ENCODE measurements at regions not wholly inside any gene's neighbourhood (a gene's known extent, or its start where the extent isn't known, plus 50 kb on each side); places are given as distances from the start of the nearest gene placed in this dataset.

DNA sequence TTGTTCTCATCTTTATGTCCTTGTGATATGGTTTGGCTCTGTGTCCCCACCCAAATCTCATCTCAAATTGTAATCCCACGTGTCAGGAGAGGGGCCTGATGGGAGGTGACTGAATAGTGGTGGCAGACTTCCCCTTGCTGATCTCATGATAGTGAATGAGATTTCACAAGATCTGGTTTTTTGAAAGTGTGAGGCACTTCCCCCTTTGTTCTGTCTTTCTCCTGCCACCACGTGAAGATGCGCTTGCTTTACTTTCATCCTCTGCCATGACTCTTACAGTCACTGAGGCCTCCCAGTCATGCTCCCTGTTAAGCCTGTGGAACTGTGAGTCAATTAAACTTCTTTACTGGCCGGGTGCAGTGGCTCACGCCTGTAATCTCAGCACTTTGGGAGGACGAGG lies 161.0 kb downstream of the HERPUD2 start:
- DNase-seq = peak in 1 of 2 donors; percentile 18

DNA sequence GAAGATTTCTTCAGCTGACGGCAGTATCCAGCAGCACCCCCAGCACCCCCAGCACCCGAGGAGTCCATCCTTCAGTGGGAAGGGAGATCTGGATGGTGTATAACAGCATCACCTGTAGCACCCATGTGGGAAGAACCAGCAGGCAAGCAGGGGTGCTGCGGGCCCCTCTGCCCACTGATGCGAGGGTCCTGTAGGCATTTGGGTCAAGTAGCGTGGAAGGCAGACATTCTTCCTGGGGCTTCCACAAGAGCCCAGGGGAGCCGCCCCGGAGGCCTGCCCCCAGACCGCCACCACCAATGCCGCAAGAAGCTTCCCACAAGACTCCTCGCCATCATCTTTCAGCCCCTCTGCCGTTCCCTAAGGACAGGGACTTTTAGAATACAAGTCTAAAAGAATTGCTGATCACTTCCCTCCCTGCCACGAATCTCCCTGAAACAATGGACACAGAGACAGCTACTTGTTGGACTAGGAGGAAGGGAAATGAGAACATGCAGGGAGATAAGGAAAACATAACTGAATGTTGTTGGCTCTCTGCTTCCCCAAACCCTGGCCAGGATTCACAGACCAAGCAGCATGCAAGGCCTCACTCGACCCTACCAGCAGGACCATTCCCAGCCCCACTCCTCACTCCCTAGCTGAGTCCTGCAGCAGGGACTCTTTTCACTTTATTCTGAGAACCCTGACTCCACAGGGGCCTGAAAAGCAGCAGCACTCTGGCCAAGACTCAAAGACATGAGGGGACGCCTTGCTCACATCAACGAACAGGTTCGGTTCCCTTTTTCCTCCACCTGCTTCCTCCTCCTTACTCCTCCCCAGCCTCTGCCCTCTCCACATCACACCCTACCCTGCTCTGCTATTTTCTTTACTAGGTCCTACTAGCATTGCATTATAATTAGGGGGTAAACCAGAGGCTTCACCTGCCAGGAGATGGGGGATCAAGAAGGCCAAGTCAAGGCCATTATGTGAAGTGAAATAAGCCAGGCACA lies 164.5 kb downstream of the HERPUD2 start:
- no peak for DNase-seq

DNA sequence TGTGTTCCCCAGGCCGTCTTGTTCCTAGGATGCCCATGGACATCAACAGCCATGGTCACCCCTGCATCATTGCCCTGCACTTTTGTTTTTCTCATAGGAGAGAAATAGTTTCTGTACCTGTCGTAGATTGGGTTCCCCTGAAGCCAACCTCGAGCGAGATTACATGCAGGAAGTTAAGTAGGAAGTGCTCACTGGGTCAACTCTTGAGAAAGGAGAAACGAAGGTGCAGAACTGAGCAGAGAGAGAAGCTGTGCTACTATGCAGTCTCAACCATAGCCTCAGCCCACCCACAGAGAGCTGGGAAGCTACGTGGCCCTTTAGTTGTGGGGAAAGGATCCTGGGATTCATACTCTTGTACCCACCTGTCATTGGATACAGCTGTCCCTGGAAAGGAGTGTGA lies 165.2 kb downstream of the HERPUD2 start:
- no peak for DNase-seq

DNA sequence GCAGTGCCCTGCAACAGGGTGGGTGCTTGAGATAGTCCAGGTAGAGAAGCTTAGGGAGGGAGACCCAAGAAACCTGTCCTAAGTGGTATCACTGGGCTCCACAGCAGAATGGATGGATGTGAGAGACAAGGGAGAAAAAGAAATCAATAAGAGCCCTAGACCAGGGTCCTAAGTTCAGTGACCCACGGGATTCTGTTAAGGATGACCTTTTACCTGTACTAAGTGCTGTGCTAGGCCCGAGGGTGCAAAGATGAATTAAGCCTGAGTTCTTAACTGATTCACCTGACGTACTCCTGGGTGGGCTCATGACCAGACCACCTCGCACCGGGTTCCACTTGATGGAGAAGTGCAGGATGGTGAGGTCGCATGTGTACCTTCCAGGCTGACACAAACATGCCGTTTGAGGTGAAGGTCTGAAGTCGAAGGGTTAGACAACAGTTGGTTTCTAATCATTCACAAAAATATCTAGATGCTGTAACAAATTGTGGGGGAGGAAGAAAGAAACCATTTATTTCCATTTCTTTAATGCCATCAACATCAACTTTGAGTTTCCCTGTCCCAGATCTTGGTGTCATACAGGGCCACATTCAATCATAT lies 166.5 kb downstream of the HERPUD2 start:
- DNase-seq = no peak

DNA sequence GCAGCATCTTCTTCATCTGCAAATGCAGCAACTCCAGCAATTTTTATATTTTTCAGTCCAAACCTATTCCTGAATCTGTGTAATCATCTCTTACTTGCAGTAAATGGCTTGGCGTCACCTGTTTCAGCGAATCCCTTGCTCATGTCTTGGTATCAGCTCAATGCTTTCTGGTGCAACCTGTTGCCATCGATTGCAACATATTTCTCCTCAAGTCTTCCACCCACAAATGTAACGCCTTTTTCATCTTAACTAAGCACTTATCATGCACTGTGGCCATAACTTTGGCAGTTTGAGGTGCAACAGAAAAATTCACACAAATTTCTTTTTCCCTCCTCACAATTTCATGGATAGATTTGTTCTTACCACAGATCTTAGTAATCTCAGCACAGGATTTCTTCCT lies 168.3 kb downstream of the HERPUD2 start:
- DNase-seq = no peak

DNA sequence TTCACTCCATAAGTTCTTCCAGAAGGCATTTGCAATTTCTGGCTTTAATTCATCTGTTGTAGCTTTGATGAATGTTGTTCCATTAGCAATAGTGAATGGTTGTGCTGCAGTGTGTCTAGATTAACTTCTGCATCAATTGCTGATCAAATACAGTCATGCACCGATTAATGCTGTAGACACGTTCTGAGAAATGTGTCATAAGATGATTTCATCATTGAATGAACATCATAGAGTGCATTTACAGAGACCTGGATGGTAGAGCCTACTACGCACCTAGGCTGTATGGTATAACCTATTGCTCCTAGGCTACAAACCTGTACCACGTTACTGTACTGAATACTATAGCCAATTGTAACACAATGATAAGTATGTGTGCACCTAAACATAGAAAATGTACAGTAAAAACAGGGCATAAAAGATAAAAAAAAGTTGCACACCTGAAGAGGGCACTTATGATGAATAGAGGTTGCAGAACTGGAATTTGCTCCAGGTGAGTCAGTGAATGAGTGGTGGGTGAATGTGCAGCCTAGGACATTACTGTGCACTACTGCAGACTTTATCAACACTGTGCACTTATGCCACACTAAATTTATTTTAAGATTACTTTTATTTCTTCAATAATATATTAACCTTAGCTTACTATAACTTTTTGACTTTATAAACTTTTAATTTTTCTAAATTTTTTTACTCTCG lies 170.7 kb downstream of the HERPUD2 start:
- no peak for DNase-seq

DNA sequence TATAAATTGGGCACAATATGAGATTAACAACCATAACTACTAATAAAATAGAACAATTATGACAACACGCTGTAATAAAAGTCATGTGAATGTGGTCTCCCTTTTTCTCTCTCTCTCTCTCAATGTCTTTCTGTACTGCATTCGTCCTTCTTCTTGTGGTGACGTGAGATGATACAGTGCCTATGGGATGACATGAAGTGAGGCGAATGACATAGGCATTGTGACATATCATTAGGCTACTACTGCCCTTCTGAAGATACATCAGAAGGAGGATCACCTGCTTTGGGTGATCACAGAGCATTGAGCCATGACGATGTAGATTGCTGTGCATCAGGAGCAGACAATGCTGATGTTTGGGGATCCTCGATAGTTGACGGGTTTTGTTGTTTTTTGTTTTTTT lies 171.6 kb downstream of the HERPUD2 start:
- DNase-seq = no peak

DNA sequence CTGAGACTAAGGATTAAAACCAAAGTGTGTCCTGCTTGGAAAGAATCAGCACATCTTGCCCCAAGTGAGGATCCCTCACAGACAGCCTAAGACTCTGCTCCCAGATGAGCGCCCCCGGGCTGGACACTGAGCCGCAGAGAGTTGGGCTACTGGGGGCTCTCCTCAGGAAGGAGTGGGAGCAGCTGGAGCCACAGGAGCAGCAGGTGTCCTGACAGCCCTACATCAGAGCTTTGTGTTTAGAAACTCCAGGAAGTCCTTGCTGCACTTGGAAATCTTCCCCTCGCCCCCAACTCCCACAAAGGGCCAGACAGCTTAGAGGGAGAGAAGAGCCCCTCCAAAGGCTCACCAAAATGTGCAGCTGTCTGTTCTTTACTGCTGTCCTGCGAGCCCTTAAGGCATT lies 172.2 kb downstream of the HERPUD2 start:
- no peak for DNase-seq

DNA sequence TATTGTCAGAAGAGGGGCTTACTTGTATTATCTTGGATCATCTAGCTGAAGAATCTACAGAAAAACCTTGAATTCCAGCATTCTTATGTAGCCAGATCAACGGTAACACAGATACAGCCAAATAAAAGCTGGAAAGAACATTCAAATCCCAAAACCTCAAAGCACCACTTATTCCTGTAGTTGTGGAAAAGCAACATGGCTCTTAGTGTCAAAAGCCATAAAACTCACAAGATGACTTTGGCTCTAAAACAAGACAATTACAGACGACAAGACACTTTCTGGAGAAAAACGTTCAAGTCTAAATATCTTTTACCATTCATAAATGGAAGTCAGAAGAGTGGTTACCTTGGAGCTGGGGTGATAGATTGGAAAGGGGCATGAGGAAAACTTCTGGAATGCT lies 173.0 kb downstream of the HERPUD2 start:
- no peak for DNase-seq

DNA sequence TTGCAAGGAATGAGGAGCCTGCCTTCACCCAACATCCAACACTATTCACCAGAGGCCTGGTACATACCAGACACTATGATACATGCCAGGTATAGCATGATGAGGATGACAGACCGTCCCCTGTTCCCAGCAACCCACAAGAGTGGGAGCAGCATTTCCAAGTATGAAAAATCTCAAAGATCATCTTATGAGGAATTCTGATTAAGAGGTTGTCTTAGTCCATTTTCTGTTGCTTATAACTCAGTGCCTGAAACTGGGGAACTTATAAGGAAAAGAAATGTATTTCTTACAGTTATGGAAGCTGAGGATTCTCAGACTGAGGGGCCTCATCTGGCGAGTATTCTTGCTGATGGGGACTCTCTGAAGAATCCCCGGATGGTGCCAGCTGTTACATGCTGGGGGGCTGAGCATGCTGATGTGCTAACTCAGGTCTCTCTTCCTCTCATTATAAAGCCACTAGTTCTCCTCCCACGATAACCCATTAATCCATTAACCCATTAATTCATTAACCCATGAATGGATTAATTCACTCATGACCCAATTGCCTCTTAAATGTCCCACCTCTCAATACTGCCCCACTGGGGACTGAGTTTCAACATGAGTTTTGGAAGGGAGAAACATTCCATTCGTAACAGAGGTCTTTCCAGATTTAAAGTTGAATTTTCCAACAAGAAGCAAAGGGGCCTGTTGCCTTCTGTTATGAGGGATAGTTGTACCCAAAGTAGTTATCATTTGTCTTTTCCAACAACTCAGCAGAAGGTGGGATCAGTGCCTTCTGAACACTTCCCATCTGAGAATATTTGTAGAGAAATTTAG lies 173.9 kb downstream of the HERPUD2 start:
- DNase-seq = no peak

DNA sequence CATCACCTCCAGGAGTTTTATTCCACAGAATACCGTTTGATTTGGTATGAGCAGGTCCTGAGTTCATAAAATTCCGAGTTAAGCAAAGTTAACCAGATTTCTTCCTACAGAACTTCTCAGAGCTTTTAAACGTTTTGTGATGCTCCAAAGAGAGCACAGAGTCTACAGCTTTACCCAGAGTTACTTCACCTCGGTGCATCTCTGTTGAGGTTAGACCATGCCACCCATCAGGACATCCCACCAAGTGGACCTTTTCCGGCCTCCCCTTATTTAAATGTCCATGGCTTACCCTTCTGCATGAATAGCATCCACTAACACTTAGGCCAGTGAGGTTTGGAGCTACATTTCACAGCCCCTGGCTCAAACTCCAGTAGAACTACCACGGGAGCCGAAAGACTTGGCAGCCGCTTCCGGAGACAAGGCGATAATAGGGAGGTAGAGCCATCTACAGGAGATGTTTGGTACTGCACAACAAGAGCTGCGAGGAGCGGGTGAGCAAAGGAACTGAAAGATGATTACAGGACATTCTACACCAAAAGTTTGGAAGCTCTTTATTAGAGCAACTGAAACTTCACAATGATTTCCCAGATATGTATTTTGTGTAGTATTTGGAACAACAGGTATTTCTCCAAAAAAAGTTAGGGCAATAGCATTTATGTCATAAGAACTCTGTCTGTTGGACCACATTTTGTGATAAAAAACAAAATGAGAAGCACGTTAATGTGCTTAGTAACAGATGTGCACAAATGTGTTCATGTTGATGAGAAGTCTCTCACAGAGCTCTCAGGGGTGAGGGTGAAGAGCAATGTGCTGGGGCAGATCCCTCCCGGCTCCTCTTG lies 174.7 kb downstream of the HERPUD2 start:
- peak; percentile 34 to 83 for DNase-seq

DNA sequence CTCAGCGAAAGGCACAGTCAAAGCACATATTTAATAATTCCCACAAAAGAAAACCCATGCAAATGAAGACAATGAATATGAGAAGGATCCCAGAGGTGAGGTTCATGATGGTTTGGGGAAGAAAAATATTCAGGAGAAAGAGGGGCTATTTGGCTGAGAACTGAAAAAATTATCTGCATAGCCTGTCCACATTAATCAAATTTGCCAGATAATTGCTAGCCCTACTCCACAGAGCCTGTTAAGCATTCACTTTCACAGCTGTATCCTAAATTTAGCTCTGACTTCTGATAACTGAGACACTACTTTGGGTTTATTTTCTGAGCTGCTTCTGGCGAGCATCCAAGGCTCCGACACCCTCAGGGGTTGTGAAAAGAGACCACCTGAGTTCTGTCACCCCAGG lies 176.2 kb downstream of the HERPUD2 start:
- no peak for DNase-seq

DNA sequence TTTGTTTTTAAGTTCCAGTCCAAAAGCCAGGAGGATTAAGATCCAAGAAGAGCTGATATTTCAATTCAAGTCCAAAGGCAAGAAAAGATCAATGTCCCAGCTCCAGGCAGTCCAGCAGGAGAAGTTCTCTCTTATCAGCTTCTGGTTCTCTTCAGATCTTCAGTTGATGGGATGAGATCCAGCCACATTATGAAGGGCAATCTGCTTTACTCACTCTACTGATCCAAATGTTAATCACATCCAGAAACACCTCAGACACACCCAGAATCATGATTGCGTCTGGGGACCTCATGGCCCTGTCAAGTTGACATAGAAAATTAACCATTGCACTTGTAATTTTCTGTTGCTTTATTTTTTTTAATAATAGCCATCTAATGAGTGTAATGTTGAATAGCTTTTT lies 178.4 kb downstream of the HERPUD2 start:
- no peak for DNase-seq

DNA sequence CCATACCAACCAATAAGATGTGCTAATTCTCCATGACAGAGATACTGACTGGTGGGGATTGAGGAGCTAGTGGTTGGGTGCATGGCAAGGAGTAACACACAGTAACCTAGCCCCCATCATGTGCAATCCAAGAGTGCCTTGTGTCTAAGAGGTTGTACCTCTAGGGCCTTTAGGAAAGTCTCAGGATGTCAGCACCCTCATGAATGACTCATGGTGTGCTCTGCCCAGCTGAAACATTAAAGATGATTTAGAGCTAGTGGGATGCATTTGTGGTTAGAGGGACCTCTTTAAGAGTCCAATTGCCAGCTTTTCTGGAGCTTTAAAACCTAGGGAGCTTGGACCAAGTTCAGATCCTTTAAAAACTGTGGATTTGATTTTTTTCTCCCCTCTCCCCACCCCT lies 181.1 kb downstream of the HERPUD2 start:
- no peak for DNase-seq

DNA sequence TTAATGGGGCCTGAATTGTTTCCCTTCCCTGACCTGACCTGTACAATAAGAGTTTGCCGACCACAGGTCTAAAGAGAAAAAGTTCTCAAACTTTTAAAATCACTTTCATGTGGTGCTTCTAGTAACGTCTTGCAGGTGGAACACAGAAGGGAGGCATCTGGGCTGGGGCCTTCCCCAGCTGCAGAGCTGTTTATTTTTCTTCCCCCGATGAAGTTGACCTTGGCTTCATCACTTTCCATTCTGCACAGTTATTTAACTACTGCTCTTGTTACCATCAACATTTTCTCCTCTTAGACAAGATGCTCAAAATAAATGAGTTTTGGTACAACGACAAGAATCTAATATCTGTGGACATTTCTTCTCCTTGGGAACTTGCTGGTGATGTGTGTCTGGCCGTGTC lies 181.7 kb downstream of the HERPUD2 start:
- no peak for DNase-seq

DNA sequence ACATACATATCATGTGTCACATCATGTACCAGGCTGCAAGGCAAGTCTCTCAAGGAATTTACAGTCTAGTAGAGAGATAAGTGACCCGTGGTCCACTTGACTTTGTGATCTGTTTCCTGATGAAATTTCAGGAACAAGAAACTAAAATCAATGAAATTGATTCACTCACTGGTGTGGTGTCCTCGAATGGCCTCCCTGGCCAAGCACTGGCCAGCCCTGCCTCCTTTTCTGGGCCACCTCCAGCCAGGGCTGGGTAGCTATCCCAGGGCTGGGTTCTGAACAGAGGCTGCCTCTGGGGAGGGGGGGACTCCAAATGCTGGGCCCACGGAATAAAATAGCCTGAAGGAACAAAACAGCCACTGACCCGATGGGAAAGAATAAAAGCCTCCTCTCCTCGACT lies 182.2 kb downstream of the HERPUD2 start:
- DNase-seq = no peak

DNA sequence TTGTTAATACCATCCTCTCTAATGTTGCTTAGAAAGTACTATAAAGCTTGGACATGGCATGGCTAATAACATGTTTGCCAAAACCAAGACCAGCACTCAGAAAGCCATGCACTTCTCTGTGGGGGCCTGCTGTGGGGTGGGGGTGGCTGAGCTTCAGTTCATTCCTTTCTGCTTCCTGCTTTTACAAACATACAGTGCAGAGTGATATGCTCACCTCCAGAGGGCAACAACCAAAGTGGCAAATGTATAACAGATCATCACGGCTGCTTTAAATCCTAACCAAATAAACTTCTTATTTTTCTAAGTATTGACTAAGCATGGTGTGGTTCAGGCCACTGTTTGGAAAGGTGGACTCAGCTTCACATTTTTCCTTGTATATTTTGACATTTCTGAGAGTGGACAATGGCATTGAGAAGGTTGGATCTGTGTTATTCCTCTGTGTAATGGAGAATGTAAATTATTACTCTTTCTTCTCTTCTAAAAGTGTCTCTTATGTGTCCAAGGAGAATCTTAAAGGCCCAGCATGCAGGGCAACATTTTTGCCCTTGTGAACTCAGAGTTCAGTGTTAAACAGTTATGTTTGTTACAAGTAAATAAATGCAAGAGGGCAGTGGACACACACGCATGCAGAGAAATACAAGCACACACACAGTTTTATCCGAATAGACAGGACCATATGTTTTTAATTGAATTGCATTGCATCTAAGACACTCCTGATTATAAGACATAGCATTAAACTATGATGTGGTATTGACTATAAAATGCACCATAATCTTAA lies 186.1 kb downstream of the HERPUD2 start:
- DNase-seq = no peak

DNA sequence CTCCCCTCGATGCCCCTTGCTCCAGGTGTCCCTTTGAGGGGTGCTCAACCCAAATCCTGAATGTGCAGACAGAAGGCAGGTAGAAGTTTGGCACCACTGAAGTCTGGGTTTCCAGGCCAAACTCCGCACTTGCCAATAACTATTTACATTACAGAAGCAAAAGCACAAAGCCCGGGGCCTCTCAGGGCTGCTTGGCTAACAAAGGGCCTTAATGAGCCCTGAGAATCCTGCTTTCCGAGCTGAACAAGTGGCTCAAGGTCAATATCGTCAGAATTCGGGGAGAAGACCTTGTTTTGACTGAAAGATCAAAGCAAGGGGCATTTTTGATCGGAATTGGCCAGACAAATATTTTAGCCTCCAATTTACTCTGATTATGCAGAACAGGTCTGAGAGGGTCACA lies 189.9 kb downstream of the HERPUD2 start:
- DNase-seq = no peak

DNA sequence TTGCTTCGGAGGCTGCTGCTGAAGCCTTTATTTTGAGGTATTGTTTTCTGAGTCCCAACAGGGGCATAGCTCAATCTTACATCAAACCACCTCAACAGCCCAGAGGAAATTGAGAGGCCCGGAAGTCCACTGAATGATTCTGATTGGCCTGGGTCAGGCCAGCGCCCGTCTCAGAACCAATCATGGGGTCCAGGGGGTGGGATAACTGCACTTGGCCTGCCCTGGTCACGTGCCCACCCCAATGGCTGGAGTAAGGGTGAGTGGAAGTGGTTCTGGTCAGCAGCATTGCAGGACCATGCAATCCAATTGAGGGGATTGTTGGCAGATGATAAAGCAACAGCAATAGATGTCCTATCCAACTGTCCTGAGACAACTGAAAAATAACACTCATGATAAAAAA lies 190.6 kb downstream of the HERPUD2 start:
- no peak for DNase-seq

DNA sequence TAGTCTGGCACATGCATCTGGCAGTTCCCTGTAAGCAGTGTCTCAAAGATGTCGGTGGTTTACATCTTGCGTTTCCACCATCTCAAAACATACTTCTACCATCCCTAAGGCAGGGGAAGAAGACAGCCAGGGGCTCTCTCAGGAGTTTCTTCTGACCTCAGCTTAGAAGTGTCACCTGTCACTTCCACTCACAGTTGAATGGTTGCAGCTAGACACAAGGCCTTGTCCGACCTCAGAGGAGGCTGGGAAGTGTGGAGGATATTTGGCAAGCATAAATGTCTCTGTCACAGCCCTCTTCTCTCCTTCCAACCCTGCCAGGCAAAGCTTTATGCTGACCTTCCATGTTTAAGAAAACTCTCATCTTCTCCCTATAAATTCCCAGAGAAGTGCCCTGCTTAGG lies 193.3 kb downstream of the HERPUD2 start:
- no peak for DNase-seq

DNA sequence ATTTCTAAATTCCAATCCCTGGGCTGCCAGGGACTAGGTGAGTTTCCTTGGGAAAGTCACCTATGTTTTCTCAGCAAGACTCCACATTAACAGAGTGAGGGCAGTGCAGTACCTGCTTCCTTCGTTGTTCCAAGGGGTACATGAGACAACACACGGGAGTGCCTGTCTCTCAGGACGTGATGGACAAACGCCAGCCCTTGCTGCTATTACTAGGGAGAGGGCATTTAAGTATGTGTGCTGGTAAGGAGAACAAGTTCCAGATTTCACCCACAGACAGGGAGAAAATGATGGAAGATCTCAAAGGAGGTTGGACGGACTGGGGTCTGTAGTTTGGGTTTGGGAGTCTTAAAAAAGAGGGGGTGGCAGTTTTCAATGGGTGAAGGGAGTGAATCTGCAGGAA lies 195.7 kb downstream of the HERPUD2 start:
- DNase-seq = no peak

All from inflammatory macrophage treated with lipopolysaccharide for 1 hour (primary cell).